ENCODE measurements at regions not wholly inside any gene's neighbourhood (a gene's known extent, or its start where the extent isn't known, plus 50 kb on each side); places are given as distances from the start of the nearest gene placed in this dataset.

GRCh38 chr3:70889162-70890019, 577.0 kb upstream of the MDFIC2 start:
- TF ChIP-seq CTCF (IDR thresholded peaks at IDR 0.05) (no peak), POLR2A (IDR thresholded peaks at IDR 0.05) (no peak), POLR2AphosphoS5 (IDR thresholded peaks at IDR 0.05) (no peak)
